ENCODE measurements at regions not wholly inside any gene's neighbourhood (a gene's known extent, or its start where the extent isn't known, plus 50 kb on each side); places are given as distances from the start of the nearest gene placed in this dataset.

DNA sequence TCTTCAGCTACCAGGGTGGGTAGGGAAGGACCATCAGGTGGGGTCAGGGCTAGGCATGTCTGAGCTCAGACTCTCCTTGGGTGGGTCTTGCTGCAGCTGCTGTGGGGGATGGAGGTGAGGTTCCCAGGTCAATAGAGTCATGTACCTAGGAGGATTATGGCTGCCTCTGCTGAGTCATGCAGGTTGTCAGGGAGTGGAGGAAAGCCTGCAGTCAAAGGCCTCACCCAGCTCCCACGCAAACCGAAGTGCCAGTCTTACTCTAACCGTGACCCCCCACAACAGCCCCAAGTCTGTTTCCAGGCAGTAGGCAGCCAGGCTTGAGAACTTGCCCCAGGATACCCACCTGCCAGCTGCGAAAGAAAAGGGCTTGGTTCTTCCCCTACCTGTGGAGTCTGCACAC lies 113.6 kb upstream of the GALNT5 start:
- no peak overlapping the region for H3K27ac ChIP-seq
- TF ChIP-seq, protein P1, sequence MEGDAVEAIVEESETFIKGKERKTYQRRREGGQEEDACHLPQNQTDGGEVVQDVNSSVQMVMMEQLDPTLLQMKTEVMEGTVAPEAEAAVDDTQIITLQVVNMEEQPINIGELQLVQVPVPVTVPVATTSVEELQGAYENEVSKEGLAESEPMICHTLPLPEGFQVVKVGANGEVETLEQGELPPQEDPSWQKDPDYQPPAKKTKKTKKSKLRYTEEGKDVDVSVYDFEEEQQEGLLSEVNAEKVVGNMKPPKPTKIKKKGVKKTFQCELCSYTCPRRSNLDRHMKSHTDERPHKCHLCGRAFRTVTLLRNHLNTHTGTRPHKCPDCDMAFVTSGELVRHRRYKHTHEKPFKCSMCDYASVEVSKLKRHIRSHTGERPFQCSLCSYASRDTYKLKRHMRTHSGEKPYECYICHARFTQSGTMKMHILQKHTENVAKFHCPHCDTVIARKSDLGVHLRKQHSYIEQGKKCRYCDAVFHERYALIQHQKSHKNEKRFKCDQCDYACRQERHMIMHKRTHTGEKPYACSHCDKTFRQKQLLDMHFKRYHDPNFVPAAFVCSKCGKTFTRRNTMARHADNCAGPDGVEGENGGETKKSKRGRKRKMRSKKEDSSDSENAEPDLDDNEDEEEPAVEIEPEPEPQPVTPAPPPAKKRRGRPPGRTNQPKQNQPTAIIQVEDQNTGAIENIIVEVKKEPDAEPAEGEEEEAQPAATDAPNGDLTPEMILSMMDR (IDR thresholded peaks at IDR 0.05) = no peak
- TF ChIP-seq ZFX (IDR thresholded peaks at IDR 0.05; ENCODE audit: borderline replicate concordance) = no peak

DNA sequence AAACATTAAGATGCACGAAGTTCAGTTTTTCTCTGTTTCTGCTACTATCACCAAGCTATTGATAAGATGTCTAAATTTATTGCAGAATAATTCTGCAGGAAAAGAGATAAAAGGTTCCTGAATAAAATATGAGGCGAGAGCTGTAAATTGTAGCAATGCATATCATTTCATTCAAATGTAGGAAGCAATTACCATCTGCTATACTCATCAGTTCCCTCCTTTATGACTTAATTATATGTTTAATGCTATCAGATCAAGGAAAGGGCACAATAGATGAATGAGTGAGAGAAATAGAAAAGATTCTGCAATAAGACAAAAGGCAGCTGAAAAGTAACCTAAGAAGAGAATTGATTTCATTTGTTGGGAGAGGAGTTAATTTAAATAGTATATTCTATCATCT lies 108.2 kb upstream of the GALNT5 start:
- no peak overlapping the region for H3K27ac ChIP-seq
- TF ChIP-seq, protein P1 (IDR thresholded peaks at IDR 0.05) = no peak
- TF ChIP-seq ZFX (IDR thresholded peaks at IDR 0.05; ENCODE audit: borderline replicate concordance) = no peak

- TF ChIP-seq ZFX (IDR thresholded peaks at IDR 0.05; ENCODE audit: borderline replicate concordance) = no peak
- TF ChIP-seq, protein P1 (IDR thresholded peaks at IDR 0.05) = no peak
- H3K27ac ChIP-seq = no peak overlapping the region
Measured at GRCh38 chr2:157150747-157151146, 106.8 kb upstream of the GALNT5 start.

DNA sequence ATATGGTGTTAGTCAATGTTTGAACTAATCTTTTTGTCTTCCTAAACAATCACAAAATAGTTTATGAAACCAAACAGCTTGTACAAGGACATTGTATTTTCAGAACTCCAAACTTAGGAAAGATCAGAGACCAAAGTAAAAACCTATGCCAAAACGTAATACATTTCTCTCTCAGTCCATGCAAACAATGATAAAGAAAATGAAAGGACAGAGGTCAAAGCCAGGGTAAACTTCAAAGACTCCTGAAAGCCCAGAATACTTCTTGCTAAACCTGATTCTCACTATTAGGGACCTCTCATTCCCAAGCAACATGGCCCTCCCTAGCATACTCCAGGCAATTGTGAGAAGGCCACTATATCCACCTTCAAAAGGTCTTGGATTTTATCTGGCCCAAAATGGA lies 105.1 kb upstream of the GALNT5 start:
- H3K27ac ChIP-seq = no peak overlapping the region
- TF ChIP-seq ZFX (IDR thresholded peaks at IDR 0.05; ENCODE audit: borderline replicate concordance) = no peak
- TF ChIP-seq, protein P1 (IDR thresholded peaks at IDR 0.05) = no peak

DNA sequence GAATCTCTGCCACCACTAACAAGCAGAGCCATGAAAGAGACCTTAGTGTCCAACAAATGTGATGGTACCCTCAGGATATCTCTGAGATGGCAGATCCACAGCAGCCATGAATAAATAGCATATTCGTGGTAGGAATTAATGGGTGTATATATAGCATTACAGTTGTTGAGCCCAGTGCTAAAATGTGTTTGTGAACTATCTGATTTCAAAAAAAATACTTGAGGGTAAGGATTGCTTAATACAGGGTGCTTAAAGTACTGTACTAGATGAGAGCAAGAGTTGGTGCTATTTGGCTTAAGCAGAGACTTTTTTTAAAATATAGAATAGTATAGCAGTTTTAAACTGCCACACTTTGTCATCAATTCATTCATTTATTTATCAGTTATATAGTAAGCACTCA lies 101.5 kb upstream of the GALNT5 start:
- TF ChIP-seq, protein P1 (IDR thresholded peaks at IDR 0.05) = no peak
- TF ChIP-seq ZFX (IDR thresholded peaks at IDR 0.05; ENCODE audit: borderline replicate concordance) = no peak
- no peak overlapping the region for H3K27ac ChIP-seq

DNA sequence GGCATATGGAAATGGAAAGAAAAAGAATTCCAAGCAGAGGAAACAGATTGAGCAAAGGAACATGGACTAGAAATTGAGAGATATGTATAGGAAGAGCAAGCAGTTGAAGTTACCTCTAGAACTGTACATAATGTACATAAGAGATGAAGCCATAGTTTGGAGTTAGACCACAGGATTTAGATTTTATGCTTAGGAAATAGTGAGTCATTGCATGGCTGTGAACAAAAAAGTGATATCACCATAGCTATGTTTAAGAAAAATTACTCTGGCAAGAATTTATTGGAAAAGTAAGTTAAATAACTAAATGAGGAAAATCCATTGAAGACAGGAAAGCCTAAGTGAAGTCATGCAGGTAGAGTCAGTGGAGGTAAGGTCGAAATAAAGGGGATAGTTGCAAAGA lies 99.4 kb upstream of the GALNT5 start:
- no peak for TF ChIP-seq ZFX (IDR thresholded peaks at IDR 0.05; ENCODE audit: borderline replicate concordance)
- TF ChIP-seq, protein P1 (IDR thresholded peaks at IDR 0.05) = no peak
- H3K27ac ChIP-seq = no peak overlapping the region

- no peak overlapping the region for H3K27ac ChIP-seq
- TF ChIP-seq, protein P1 (IDR thresholded peaks at IDR 0.05) = no peak
- no peak for TF ChIP-seq ZFX (IDR thresholded peaks at IDR 0.05; ENCODE audit: borderline replicate concordance)
Measured at GRCh38 chr2:157159221-157159934, 98.1 kb upstream of the GALNT5 start.

All from 22Rv1 (cell line).